ENCODE measurements at regions not wholly inside any gene's neighbourhood (a gene's known extent, or its start where the extent isn't known, plus 50 kb on each side); places are given as distances from the start of the nearest gene placed in this dataset.

GRCh38 chr20:57911512-57912226 is 201.9 kb upstream of the PMEPA1 start:
- Histone ChIP-seq H3K36me3 (no peaks in the 10 kb centered on the region), H3K27ac (no peak overlapping the region; the same call in 1 of the 2 replicates), H3K4me3 (ENCODE audit: low read depth, low read length) (no peak overlapping the region), H3K27me3 (ENCODE audit: insufficient read depth, low read depth, severe bottlenecking) (no peaks in the 10 kb centered on the region), H3K9me3 (ENCODE audit: severe bottlenecking) (no peaks in the 10 kb centered on the region)
- no peak for TF ChIP-seq CTCF (IDR thresholded peaks at IDR 0.05; ENCODE audit: low read depth, low read length)
- no peak for DNase-seq

- Histone ChIP-seq H3K4me3 (ENCODE audit: low read depth, low read length) (no peak overlapping the region), H3K9me3 (ENCODE audit: severe bottlenecking) (no peaks in the 10 kb centered on the region), H3K27me3 (ENCODE audit: insufficient read depth, low read depth, severe bottlenecking) (no peaks in the 10 kb centered on the region), H3K36me3 (no peaks in the 10 kb centered on the region), H3K27ac (no peak overlapping the region)
- DNase-seq, result no peak
- no peak for TF ChIP-seq CTCF (IDR thresholded peaks at IDR 0.05; ENCODE audit: low read depth, low read length)
These were observed 200.9 kb upstream of the PMEPA1 start for GRCh38 chr20:57910716-57911115.

- Histone ChIP-seq H3K36me3 (no peaks in the 10 kb centered on the region), H3K4me3 (ENCODE audit: low read depth, low read length) (no peak overlapping the region), H3K9me3 (ENCODE audit: severe bottlenecking) (no peaks in the 10 kb centered on the region), H3K27me3 (ENCODE audit: insufficient read depth, low read depth, severe bottlenecking) (no peaks in the 10 kb centered on the region), H3K27ac (no peak overlapping the region; the same call in 1 of the 2 replicates)
- DNase-seq, result no peak
- TF ChIP-seq CTCF (IDR thresholded peaks at IDR 0.05; ENCODE audit: low read depth, low read length), result no peak
These were observed 200.0 kb upstream of the PMEPA1 start for GRCh38 chr20:57909763-57910331.

- Histone ChIP-seq H3K27ac (peak overlapping the region; percentile 78), H3K27me3 (ENCODE audit: insufficient read depth, low read depth, severe bottlenecking) (no peaks in the 10 kb centered on the region), H3K36me3 (no peaks in the 10 kb centered on the region), H3K9me3 (ENCODE audit: severe bottlenecking) (no peaks in the 10 kb centered on the region), H3K4me3 (ENCODE audit: low read depth, low read length) (no peak overlapping the region)
- DNase-seq, result peak; percentile 62
- TF ChIP-seq CTCF (IDR thresholded peaks at IDR 0.05; ENCODE audit: low read depth, low read length), result no peak
These were observed 199.2 kb upstream of the PMEPA1 start for GRCh38 chr20:57908704-57909630.

- Histone ChIP-seq H3K27ac (peak overlapping the region; percentile 78), H3K27me3 (ENCODE audit: insufficient read depth, low read depth, severe bottlenecking) (no peaks in the 10 kb centered on the region), H3K36me3 (no peaks in the 10 kb centered on the region), H3K4me3 (ENCODE audit: low read depth, low read length) (no peak overlapping the region), H3K9me3 (ENCODE audit: severe bottlenecking) (no peaks in the 10 kb centered on the region)
- TF ChIP-seq CTCF (IDR thresholded peaks at IDR 0.05; ENCODE audit: low read depth, low read length), result no peak
- DNase-seq, result no peak
These were observed 198.4 kb upstream of the PMEPA1 start for GRCh38 chr20:57908226-57908625.

Measured in WERI-Rb-1 (cell line).